PC-3 (cell line): ENCODE measurements at regions not wholly inside any gene's neighbourhood (a gene's known extent, or its start where the extent isn't known, plus 50 kb on each side); places are given as distances from the start of the nearest gene placed in this dataset.

Experiments
- ATAC-seq: fragments of 200-7000 bp; cut with Tn5 transposase; 2 replicates; pipeline ENCODE4 v1.9.1; 2020; ENCODE audit warnings: mild to moderate bottlenecking, moderate library complexity
- BruUV-seq: library from RNA; stranded (reverse); fragments of 400-500 nt; replicated peaks from 2 replicates; lab custom pipeline; 2021; lab: Mats Ljungman, UMichigan
- CTCF ChIA-PET: fragments of 300-600 bp; sonication (Branson Sonifier 250); formaldehyde crosslinking; loops from one replicate; lab custom pipeline; 2022; ENCODE audit warnings: antibody characterized with exemption; lab: Charles Lee
- POLR2A ChIA-PET: fragments of 300-600 bp; sonication (Branson Sonifier 250); formaldehyde crosslinking; loops from one replicate; lab custom pipeline; 2022; ENCODE audit warnings: antibody characterized with exemption; ENCODE audit not compliant: unreplicated experiment; lab: Charles Lee
- DNase-seq: peaks from one replicate; pipeline ENCODE4 v3.0.0-alpha.2; 2015
- H2AFZ ChIP-seq: fragments of 300-600 bp; sonication (generic); 2 replicates; pipeline ENCODE4 v1.6.0; 2016; ENCODE audit warnings: antibody characterized with exemption, low read length
- H3F3A ChIP-seq: fragments of 300-600 bp; sonication (generic); one replicate; pipeline ENCODE4 v1.6.0; 2017; ENCODE audit warnings: antibody characterized with exemption, low read length, control low read depth, mild to moderate bottlenecking; ENCODE audit not compliant: unreplicated experiment
- H3K27ac ChIP-seq: fragments of 300-600 bp; sonication (generic); 2 replicates; pipeline ENCODE4 v1.5.1; 2016; ENCODE audit warnings: mild to moderate bottlenecking, low read length
- H3K27me3 ChIP-seq: fragments of 300-600 bp; sonication (generic); 2 replicates; pipeline ENCODE4 v1.6.1; 2016; ENCODE audit warnings: low read length, mixed read lengths
- H3K36me3 ChIP-seq: fragments of 300-600 bp; sonication (generic); 2 replicates; pipeline ENCODE4 v1.6.1; 2016; ENCODE audit warnings: low read depth, mixed run types, low read length, mixed read lengths
- H3K4me1 ChIP-seq: fragments of 300-600 bp; sonication (generic); 2 replicates; pipeline ENCODE4 v1.5.1; 2016; ENCODE audit warnings: low read length; ENCODE audit not compliant: insufficient read depth
- H3K4me2 ChIP-seq: fragments of 300-600 bp; sonication (generic); 2 replicates; pipeline ENCODE4 v1.6.0; 2016; ENCODE audit warnings: low read length
- H3K4me3 ChIP-seq: fragments of 300-600 bp; sonication (generic); 2 replicates; pipeline ENCODE4 v1.5.1; 2016; ENCODE audit warnings: mild to moderate bottlenecking, low read length, mixed read lengths
- H3K79me2 ChIP-seq: fragments of 300-600 bp; sonication (generic); 2 replicates; pipeline ENCODE4 v1.6.1; 2017; ENCODE audit warnings: low read length, mixed read lengths
- H3K9ac ChIP-seq: fragments of 300-600 bp; sonication (generic); 2 replicates; pipeline ENCODE4 v1.6.0; 2016; ENCODE audit warnings: mild to moderate bottlenecking, low read length
- H3K9me2 ChIP-seq: fragments of 300-600 bp; sonication (generic); replicated peaks from 2 replicates; pipeline ENCODE4 v1.6.1; 2016; ENCODE audit warnings: mixed run types, low read length, mixed read lengths
- H3K9me3 ChIP-seq: fragments of 300-600 bp; sonication (generic); 2 replicates; pipeline ENCODE4 v1.6.1; 2016; ENCODE audit warnings: low read length, mixed read lengths
- H4K20me1 ChIP-seq: fragments of 300-600 bp; sonication (generic); 2 replicates; pipeline ENCODE4 v1.6.1; 2016; ENCODE audit warnings: low read length, mixed read lengths
- EZH2 ChIP-seq: fragments of 300-600 bp; sonication (generic); IDR thresholded peaks from one replicate; pipeline ENCODE4 v1.6.1; 2017; ENCODE audit warnings: antibody characterized with exemption, mild to moderate bottlenecking, low read length; ENCODE audit not compliant: unreplicated experiment
- EZH2phosphoT487 ChIP-seq: fragments of 300-600 bp; sonication (generic); IDR thresholded peaks from 2 replicates; pipeline ENCODE4 v1.6.1; 2018; ENCODE audit warnings: mild to moderate bottlenecking, antibody characterized with exemption, low read length, borderline replicate concordance
- intact Hi-C: fragments of 100-400 bp; cut with micrococcal nuclease; formaldehyde crosslinking; loops from 2 replicates; pipeline ENCODE4 v1.9.0; 2023
- TF ChIP-seq, protein P1 (sequence below): fragments of 300-600 bp; sonication (generic); conservative IDR thresholded peaks from 2 replicates; pipeline ENCODE4 v1.5.1; 2017; ENCODE audit warnings: antibody characterized with exemption, low read depth, mild to moderate bottlenecking, low read length

DNA sequence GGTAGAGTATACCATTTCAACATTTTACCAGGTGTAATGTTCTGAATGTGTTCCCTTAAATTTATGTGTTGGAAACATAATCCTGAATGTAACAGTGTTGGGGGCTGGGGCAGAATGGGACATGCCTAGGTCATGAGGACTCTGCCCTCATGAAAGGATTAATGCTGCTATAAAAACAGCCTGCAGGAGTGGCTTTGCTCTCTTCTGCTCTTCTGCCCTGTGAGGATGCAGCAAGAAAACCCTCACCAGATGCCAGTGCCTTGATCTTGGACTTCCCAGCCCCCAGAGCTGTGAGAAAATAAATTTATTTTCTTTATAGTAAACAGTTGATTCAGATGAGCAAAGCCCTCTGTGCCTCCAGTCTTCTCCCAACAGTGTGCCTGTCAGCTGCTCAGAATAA is 326.0 kb upstream of the ONECUT1 start:
- Histone ChIP-seq H3K36me3 (no peaks in the 10 kb centered on the region), H3K27me3 (0 out of 2 replicates have a peak, but pooled peaks cover 9% of the 10 kb centered on the region), H3K4me2 (no peak overlapping the region), H3F3A (no peaks in the 10 kb centered on the region), H3K4me1 (no peaks in the 10 kb centered on the region), H3K4me3 (no peak overlapping the region), H4K20me1 (no peaks in the 10 kb centered on the region), H3K9me3 (no peaks in the 10 kb centered on the region), H3K9ac (no peak overlapping the region), H3K27ac (no peak overlapping the region), H3K79me2 (no peaks in the 10 kb centered on the region), H3K9me2 (no peaks in the 10 kb centered on the region), H2AFZ (no peak overlapping the region)
- CTCF ChIA-PET, result no interaction called here
- BruUV-seq, result no TSS peak
- no peak for TF ChIP-seq EZH2phosphoT487
- TF ChIP-seq EZH2, result no peak
- TF ChIP-seq, protein P1, sequence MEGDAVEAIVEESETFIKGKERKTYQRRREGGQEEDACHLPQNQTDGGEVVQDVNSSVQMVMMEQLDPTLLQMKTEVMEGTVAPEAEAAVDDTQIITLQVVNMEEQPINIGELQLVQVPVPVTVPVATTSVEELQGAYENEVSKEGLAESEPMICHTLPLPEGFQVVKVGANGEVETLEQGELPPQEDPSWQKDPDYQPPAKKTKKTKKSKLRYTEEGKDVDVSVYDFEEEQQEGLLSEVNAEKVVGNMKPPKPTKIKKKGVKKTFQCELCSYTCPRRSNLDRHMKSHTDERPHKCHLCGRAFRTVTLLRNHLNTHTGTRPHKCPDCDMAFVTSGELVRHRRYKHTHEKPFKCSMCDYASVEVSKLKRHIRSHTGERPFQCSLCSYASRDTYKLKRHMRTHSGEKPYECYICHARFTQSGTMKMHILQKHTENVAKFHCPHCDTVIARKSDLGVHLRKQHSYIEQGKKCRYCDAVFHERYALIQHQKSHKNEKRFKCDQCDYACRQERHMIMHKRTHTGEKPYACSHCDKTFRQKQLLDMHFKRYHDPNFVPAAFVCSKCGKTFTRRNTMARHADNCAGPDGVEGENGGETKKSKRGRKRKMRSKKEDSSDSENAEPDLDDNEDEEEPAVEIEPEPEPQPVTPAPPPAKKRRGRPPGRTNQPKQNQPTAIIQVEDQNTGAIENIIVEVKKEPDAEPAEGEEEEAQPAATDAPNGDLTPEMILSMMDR, result no peak
- ATAC-seq (no peak), DNase-seq (no peak)
- POLR2A ChIA-PET, result no interaction called here
- intact Hi-C loops, result no loop called here

DNA sequence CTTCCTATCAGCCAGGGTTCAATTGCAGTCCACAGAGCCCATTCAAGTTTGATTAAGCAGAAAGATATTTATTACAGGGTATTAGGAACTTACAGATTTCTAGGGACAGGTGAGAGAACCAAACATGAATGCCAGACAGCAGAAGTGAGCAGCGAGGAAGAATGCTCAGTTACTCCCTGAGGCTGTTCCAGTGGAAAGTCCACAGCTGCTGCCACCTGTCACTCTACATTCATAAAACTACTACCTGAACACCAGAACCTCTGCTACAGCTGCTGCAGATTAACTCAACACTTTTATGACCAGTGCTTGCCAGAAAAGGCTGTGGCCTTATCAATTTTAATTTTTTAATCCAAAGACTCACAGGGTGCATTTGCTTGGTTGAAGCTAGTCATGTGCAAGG is 325.4 kb upstream of the ONECUT1 start:
- Histone ChIP-seq H2AFZ (no peak overlapping the region), H3K4me1 (no peaks in the 10 kb centered on the region), H3K36me3 (no peaks in the 10 kb centered on the region), H4K20me1 (no peaks in the 10 kb centered on the region), H3K27ac (no peak overlapping the region), H3K4me2 (no peak overlapping the region), H3K79me2 (no peaks in the 10 kb centered on the region), H3K27me3 (0 out of 2 replicates have a peak, but pooled peaks cover 9% of the 10 kb centered on the region), H3K4me3 (no peak overlapping the region), H3K9ac (no peak overlapping the region), H3K9me3 (no peaks in the 10 kb centered on the region), H3F3A (no peaks in the 10 kb centered on the region), H3K9me2 (no peaks in the 10 kb centered on the region)
- ChIA-PET POLR2A (no interaction called here), CTCF (no interaction called here)
- DNase-seq (no peak), ATAC-seq (no peak)
- intact Hi-C loops, result no loop called here
- TF ChIP-seq EZH2 (no peak), EZH2phosphoT487 (no peak)
- TF ChIP-seq, protein P1, result no peak
- BruUV-seq, result no TSS peak

GRCh38 chr15:53114960-53115359 is 324.8 kb upstream of the ONECUT1 start:
- Histone ChIP-seq H3K27me3 (0 out of 2 replicates have a peak, but pooled peaks cover 9% of the 10 kb centered on the region), H3K79me2 (no peaks in the 10 kb centered on the region), H3K4me1 (no peaks in the 10 kb centered on the region), H3K36me3 (no peaks in the 10 kb centered on the region), H3K9ac (no peak overlapping the region), H3K27ac (no peak overlapping the region), H3K9me3 (no peaks in the 10 kb centered on the region), H3K9me2 (no peaks in the 10 kb centered on the region), H3K4me3 (no peak overlapping the region), H3K4me2 (no peak overlapping the region), H4K20me1 (no peaks in the 10 kb centered on the region), H2AFZ (no peak overlapping the region), H3F3A (no peaks in the 10 kb centered on the region)
- ATAC-seq (no peak), DNase-seq (no peak)
- ChIA-PET CTCF (no interaction called here), POLR2A (no interaction called here)
- TF ChIP-seq, protein P1, result no peak
- TF ChIP-seq EZH2phosphoT487 (no peak), EZH2 (no peak)
- no TSS peak for BruUV-seq
- intact Hi-C loops, result no loop called here
